Neural progenitor cell (in vitro differentiated cells): ENCODE measurements at regions not wholly inside any gene's neighbourhood (a gene's known extent, or its start where the extent isn't known, plus 50 kb on each side); places are given as distances from the start of the nearest gene placed in this dataset.
"Not testable (repeated sequence)": the region's sequence is repeated elsewhere in the genome, so short reads cannot be mapped to it uniquely, and the experiment has no call there.

Experiments
- DNase-seq: peaks from one replicate; pipeline ENCODE4 v3.0.0-alpha.2; 2016; ENCODE audit warnings: low spot score
- H2AFZ ChIP-seq: fragments of 200-600 bp; sonication (generic); replicated peaks from 2 replicates; pipeline ENCODE4 v1.6.1; 2016; ENCODE audit warnings: antibody characterized with exemption
- H3F3A ChIP-seq: fragments of 200-600 bp; sonication (generic); 2 replicates; pipeline ENCODE4 v1.6.1; 2016; ENCODE audit warnings: antibody characterized with exemption, low read depth
- H3K27ac ChIP-seq: fragments of 200-600 bp; sonication (generic); 2 replicates; pipeline ENCODE4 v1.5.1; 2016; ENCODE audit warnings: mild to moderate bottlenecking
- H3K27me3 ChIP-seq: fragments of 200-600 bp; sonication (generic); 2 replicates; pipeline ENCODE4 v1.6.1; 2016; ENCODE audit warnings: mild to moderate bottlenecking, moderate library complexity
- H3K36me3 ChIP-seq: fragments of 200-600 bp; sonication (generic); 2 replicates; pipeline ENCODE4 v1.5.1; 2016
- H3K4me1 ChIP-seq: fragments of 200-600 bp; sonication (generic); 2 replicates; pipeline ENCODE4 v1.6.1; 2016; ENCODE audit warnings: mixed run types
- H3K4me2 ChIP-seq: fragments of 200-600 bp; sonication (generic); 2 replicates; pipeline ENCODE4 v1.6.1; 2016
- H3K4me3 ChIP-seq: fragments of 200-600 bp; sonication (generic); 2 replicates; pipeline ENCODE4 v1.5.1; 2016
- H3K79me2 ChIP-seq: fragments of 200-600 bp; sonication (generic); 2 replicates; pipeline ENCODE4 v1.6.1; 2016; ENCODE audit warnings: low read depth
- H3K9ac ChIP-seq: fragments of 200-600 bp; sonication (generic); 2 replicates; pipeline ENCODE4 v1.6.1; 2016
- H3K9me3 ChIP-seq: fragments of 200-600 bp; sonication (generic); 2 replicates; pipeline ENCODE4 v1.5.1; 2016; ENCODE audit warnings: low read depth
- H4K20me1 ChIP-seq: fragments of 200-600 bp; sonication (generic); 2 replicates; pipeline ENCODE4 v1.6.1; 2016; ENCODE audit warnings: low read depth
- H3K27ac Mint-ChIP-seq: 3 replicates; pipeline ENCODE4 v1.8.0; 2021; ENCODE audit warnings: mixed read lengths
- H3K27me3 Mint-ChIP-seq: 2 replicates; pipeline ENCODE4 v1.8.0; 2022; ENCODE audit warnings: low read depth, mild to moderate bottlenecking, inconsistent platforms, moderate library complexity, mixed read lengths; ENCODE audit not compliant: insufficient read depth
- H3K36me3 Mint-ChIP-seq: 3 replicates; pipeline ENCODE4 v1.8.0; 2021; ENCODE audit warnings: mixed read lengths
- H3K4me1 Mint-ChIP-seq: 3 replicates; pipeline ENCODE4 v1.8.0; 2021; ENCODE audit warnings: mixed read lengths
- H3K4me3 Mint-ChIP-seq: 3 replicates; pipeline ENCODE4 v1.8.0; 2021; ENCODE audit warnings: mild to moderate bottlenecking, moderate library complexity, mixed read lengths
- H3K9me3 Mint-ChIP-seq: 3 replicates; pipeline ENCODE4 v1.8.0; 2020; ENCODE audit warnings: mixed read lengths
- CTCF ChIP-seq: fragments of 200-600 bp; sonication (generic); IDR thresholded peaks from 2 replicates; pipeline ENCODE4 v1.5.1; 2017; ENCODE audit warnings: antibody characterized with exemption, mild to moderate bottlenecking
- EZH2 ChIP-seq: fragments of 200-600 bp; sonication (generic); IDR thresholded peaks from 2 replicates; pipeline ENCODE4 v1.6.1; 2017; ENCODE audit warnings: antibody characterized with exemption, mild to moderate bottlenecking, moderate library complexity
- EZH2phosphoT487 ChIP-seq: fragments of 200-600 bp; sonication (generic); IDR thresholded peaks from 2 replicates; pipeline ENCODE4 v1.6.1; 2017; ENCODE audit warnings: antibody characterized with exemption

DNA sequence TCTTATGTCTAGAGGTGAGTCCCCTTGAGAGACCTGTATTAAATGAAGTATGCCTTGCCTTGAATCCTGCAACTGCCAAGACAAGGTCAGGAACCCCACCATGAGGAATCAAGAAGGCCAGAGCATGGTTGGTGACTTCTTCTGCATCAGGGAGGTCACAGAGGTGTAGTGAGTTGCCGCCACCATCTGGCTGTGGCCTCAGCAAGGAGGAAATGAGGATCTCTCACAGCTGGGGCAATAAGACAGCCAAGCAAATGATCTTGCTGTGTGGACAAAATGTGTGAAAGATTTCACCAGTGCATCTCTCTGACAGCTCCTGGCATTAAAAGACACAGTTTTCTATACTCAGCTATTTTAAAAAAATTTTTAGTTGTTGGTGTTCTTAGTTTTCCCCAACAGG lies 611.0 kb downstream of the DOK5 start:
- Mint-ChIP-seq H3K4me1 (no peaks in the 10 kb centered on the region), H3K27ac (no peak overlapping the region), H3K9me3 (no peaks in the 10 kb centered on the region), H3K36me3 (no peaks in the 10 kb centered on the region), H3K4me3 (no peak overlapping the region), H3K27me3 (peaks cover 2% of the 10 kb centered on the region)
- Histone ChIP-seq H3K27ac (no peak overlapping the region), H3K36me3 (no peaks in the 10 kb centered on the region), H3K9me3 (no peaks in the 10 kb centered on the region), H3F3A (no peaks in the 10 kb centered on the region), H3K4me1 (no peaks in the 10 kb centered on the region), H2AFZ (no peak overlapping the region), H3K79me2 (no peaks in the 10 kb centered on the region), H3K4me3 (no peak overlapping the region), H3K27me3 (no peaks in the 10 kb centered on the region), H3K4me2 (no peak overlapping the region), H3K9ac (no peak overlapping the region), H4K20me1 (no peaks in the 10 kb centered on the region)
- TF ChIP-seq EZH2 (no peak), CTCF (no peak), EZH2phosphoT487 (no peak)
- DNase-seq = no peak

- no peak overlapping the region for H3K27ac ChIP-seq
Observed at GRCh38 chr20:55079917-55080316, 604.5 kb downstream of the DOK5 start.

DNA sequence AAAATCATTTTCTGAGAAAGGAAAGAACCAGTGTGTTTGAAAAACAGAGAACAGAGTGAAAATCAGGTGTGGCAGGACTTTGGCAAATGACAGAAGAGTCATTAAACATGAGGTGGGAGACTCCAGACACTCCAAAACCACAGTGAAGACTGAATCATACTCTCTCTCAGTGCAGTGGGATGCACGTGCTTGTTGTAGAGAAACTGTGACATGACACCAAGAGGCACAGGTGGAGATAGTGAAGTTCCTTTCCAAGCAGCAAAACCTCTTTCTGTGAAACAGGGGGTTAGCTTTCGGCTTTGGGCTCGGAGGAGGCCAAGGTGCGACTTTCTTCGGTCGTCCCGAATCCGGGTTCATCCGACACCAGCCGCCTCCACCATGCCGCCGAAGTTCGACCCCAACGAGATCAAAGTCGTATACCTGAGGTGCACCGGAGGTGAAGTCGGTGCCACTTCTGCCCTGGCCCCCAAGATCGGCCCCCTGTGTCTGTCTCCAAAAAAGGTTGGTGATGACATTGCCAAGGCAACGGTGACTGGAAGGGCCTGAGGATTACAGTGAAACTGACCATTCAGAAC lies 599.0 kb downstream of the DOK5 start:
- H4K20me1 ChIP-seq, H3K4me1 ChIP-seq, H3K4me2 ChIP-seq, H3K27me3 Mint-ChIP-seq, H3K9ac ChIP-seq, H3K36me3 Mint-ChIP-seq, DNase-seq, H3K27me3 ChIP-seq, H3K79me2 ChIP-seq, H3K4me3 Mint-ChIP-seq, H3F3A ChIP-seq, H3K36me3 ChIP-seq, H3K4me3 ChIP-seq, H3K27ac Mint-ChIP-seq, H3K9me3 ChIP-seq, H3K27ac ChIP-seq, H2AFZ ChIP-seq, H3K4me1 Mint-ChIP-seq: not testable (repeated sequence)
- peaks cover 14% of the 10 kb centered on the region for H3K9me3 Mint-ChIP-seq

More at GRCh38 chr20:55079917-55080316, 604.5 kb downstream of the DOK5 start:
- H3K27me3 ChIP-seq = no peaks in the 10 kb centered on the region
- no peak overlapping the region for H3K27ac Mint-ChIP-seq
- no peaks in the 10 kb centered on the region for H3K79me2 ChIP-seq
- no peak overlapping the region for H2AFZ ChIP-seq
- H3F3A ChIP-seq = no peaks in the 10 kb centered on the region
- TF ChIP-seq CTCF (no peak), EZH2phosphoT487 (no peak), EZH2 (no peak)
- H3K27me3 Mint-ChIP-seq = no peaks in the 10 kb centered on the region
- H3K9me3 Mint-ChIP-seq = peaks cover 2% of the 10 kb centered on the region
- no peak overlapping the region for H3K9ac ChIP-seq
- no peak for DNase-seq
- H3K9me3 ChIP-seq = no peaks in the 10 kb centered on the region
- H3K36me3 ChIP-seq = no peaks in the 10 kb centered on the region
- no peaks in the 10 kb centered on the region for H3K4me1 ChIP-seq
- no peak overlapping the region for H3K4me3 ChIP-seq
- H3K4me3 Mint-ChIP-seq = no peak overlapping the region
- H4K20me1 ChIP-seq = no peaks in the 10 kb centered on the region
- H3K4me2 ChIP-seq = no peak overlapping the region
- no peaks in the 10 kb centered on the region for H3K4me1 Mint-ChIP-seq
- no peaks in the 10 kb centered on the region for H3K36me3 Mint-ChIP-seq

- no peak overlapping the region for H3K4me3 ChIP-seq
- H3K9ac ChIP-seq = no peak overlapping the region
- no peak for DNase-seq
- H3K27me3 ChIP-seq = no peaks in the 10 kb centered on the region
- Mint-ChIP-seq H3K27ac (no peak overlapping the region), H3K9me3 (peaks cover 18% of the 10 kb centered on the region), H3K36me3 (no peaks in the 10 kb centered on the region), H3K4me1 (no peaks in the 10 kb centered on the region), H3K4me3 (no peak overlapping the region), H3K27me3 (no peaks in the 10 kb centered on the region)
- H3K79me2 ChIP-seq = no peaks in the 10 kb centered on the region
- TF ChIP-seq EZH2phosphoT487 = no peak
- no peaks in the 10 kb centered on the region for H3K4me1 ChIP-seq
- no peaks in the 10 kb centered on the region for H3K36me3 ChIP-seq
- no peak overlapping the region for H3K27ac ChIP-seq
- no peak overlapping the region for H2AFZ ChIP-seq
- no peaks in the 10 kb centered on the region for H3K9me3 ChIP-seq
- H3K4me2 ChIP-seq = no peak overlapping the region
- H4K20me1 ChIP-seq = no peaks in the 10 kb centered on the region
- no peaks in the 10 kb centered on the region for H3F3A ChIP-seq
Observed at GRCh38 chr20:55070001-55070400, 594.6 kb downstream of the DOK5 start.
